Hypothalamus (tissue), 51 donors: ENCODE measurements at regions not wholly inside any gene's neighbourhood (a gene's known extent, or its start where the extent isn't known, plus 50 kb on each side); places are given as distances from the start of the nearest gene placed in this dataset.
"Not testable (repeated sequence)": the region's sequence is repeated elsewhere in the genome, so short reads cannot be mapped to it uniquely, and the experiment has no call there.

Source experiments
- DNase-seq, 51 donors: peaks; one replicate each; lab custom pipeline; 2025; lab: John Stamatoyannopoulos, UW

DNA sequence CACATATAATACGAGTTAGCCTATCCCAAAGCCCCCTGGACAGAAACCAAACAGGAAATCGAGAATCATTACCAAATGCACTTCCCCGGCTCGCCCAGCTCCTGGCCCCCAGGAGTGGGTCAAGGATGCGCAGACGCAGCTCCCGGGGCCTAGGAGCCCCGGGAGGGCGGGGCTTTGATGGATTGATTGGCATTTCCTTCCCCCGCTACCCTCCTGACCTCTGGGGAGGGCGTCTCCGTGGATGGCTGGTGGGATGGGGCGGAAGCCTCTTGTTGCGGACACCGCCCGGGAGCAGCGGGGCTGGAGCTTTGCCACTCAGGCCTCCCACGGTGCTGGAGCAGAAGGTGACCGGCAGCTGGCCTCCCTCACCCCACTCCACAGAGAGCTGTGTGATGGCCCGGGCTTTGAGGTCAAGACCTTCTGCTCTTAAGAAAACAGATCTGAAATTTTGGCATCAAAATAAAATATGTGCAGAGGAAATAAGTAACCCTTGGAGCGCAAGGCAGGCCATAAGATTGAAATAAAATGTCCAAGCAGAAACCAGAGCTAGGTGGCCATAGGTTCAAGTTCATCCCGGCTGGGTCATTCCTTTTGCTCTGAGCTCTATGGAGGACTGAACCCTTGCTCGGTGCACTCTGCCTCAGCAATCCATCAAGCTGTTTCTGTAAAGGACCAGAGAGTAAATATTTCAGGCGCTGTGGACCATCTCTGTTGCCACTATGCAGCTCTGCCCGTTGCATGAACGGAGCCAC lies 262.3 kb downstream of the SOX9 start:
- no peak for DNase-seq

DNA sequence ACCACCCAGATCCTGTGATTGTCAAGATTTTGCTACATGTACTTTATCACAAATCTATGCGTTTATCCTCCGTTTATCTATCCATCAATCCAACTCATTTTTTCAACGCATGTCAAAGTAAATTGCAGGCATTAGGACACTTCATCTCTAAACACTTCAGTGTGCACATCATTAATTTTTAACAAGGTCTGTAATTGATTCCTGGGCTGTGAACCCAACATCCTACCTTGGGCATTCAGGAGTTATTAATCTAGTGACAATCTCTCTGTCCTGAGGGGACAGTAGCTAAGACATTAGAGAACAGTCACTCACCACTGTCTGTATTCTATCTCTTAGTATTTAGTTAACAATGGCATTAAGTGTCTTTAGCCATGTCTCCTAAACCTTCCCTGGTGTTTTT lies 264.7 kb downstream of the SOX9 start:
- no peak for DNase-seq

DNA sequence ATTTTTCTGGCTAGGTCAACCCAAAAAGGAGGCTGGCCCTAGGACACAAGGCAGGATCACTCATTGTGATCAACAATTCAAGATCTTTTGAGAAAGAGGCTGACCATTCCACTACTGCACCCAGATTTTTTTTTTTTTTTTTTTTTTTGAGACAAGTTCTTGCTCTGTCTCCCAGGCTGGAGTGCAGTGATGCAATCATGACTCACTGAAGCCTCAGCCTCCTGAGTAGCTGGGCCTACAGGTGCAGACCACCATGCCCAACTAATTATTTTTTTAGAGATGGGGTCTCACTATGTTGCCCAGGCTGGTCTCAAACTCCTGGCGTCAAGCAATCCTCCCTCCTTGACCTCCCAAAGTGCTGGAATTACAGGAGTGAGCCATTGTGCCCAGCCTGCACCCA lies 265.4 kb downstream of the SOX9 start:
- DNase-seq: not testable (repeated sequence)

DNA sequence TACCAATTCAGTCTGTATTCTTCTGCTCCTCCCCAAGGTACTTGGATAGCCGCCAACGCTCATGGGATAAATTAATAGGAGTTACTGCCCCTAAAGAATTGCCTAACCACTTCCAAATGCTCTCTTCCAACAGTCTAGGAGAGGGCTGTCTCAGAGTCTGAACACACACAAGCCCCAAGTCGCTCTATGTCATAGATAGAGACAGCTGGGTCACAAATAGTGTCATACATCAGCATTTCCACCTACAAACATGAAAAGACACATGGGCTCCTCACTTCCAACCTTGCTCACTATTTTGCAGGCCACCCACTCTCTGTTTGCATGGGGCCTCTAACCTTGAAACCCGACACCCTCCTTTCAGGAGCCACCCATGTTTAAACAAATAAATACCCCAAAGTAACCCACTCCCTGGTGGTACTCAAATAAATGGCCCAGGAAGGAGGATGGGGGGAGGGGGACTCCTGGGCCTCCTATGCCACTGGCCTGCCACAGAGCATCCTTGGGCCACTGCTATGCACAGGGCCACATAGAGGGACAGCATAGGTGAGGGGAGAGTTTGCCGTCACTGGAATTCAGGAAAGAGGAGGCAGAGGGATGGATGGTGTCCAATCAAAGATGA lies 265.9 kb downstream of the SOX9 start:
- no peak for DNase-seq

DNA sequence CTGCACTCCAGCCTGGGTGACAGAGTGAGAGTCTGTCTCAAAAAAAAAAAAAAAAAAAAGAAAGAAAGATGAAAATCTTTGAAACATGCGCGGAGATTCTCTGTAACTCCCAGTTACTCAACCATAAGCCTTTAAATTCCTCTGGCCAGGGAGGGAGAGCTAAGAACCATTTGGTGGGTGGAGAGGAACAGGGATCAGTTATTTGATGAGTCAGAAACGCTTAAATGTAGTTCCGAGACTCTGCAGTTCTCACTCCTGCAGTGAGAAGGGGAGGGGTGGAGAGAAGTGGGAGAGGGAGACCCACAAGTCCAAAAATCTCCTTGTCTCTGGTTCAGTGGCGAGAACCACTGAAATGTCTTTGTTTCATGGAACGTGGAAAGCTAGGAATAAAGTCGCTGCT lies 266.7 kb downstream of the SOX9 start:
- DNase-seq: no peak

DNA sequence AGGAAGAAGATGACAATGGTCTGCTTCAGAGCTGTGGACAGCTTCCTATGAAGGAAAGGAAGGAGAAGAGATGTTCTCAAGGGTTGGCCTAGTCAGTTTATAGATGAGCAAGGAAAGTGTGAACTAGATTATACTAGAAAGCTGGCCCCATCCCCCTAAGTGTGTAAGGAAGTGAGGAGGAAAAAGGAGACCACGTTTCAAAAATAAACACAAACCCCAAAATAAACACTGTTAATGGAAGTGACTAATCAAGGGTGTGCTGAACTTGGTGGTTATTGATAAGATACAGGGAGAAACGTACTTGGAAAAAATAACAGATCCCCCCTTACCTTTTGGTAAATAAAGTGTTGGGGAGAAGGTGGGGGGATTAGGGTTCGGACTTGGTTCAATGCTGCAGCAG lies 267.1 kb downstream of the SOX9 start:
- DNase-seq: no peak

DNA sequence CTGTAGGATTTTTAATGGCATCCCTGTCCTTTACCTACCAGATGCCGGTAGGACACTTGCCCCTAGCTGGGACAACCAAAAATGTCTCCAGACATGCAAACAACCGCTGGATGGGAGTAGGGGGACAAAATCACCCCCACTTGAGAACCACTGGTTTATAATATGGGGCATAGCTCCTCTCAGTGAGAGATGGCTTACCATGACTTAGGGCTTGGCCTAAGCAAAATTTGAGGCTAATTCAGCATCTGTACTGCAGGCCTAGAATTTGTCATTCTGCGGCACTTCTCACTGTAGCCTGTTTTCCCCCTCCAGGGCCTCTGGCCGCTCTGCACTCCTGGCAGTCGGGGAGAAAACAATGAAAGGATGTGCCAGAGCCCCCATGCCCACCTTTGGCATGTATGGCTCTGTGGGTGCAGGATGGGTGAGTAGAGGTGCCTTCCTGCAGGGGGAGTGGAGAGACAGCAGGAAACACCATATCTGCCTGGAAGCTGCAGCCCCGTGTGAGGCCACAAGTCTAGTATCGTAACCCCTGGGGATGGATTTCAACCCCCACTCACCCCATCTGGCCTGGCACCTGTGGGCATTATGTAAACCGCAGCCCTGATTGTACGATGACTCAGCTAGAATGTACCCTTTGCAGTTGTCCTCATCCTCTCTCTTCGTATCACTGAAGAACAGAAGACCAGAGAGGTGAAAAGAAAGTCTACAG lies 268.1 kb downstream of the SOX9 start:
- DNase-seq: no peak

DNA sequence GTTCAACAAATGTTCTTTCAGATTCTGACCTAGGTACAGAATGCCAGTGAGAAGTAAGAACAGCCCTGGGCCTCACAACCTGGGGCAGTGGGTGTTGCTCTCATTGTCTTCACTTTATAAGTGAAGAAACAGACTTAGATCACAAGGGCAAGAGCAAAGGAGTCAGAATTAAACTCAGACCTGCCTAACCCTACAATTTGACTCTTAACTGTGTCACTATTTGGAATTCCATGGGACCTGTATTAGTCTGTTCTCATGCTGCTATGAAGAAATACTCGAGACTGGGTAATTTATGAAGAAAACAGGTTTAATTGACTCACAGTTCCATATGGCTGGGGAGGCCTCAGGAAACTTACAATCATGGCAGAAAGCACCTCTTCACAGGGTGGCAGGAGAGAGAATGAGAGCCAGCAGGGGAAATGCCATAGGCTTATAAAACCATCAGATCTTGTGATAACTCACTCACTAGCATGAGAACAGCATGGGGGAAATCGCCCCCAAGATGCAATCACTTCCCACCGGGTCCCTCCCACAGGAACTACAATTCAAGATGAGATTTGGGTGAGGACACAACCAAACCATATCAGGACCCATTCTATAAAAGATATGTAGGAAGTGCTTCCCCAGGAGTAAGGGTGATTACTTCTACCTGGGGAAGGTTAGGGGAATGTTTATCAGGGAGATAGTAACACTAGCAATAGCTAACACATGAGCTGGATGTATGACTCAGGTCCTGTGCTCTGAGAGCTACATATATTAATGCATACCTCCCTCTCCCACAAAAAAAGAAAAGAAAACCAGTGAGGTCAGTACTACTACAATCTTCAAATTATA lies 270.1 kb downstream of the SOX9 start:
- DNase-seq: no peak

DNA sequence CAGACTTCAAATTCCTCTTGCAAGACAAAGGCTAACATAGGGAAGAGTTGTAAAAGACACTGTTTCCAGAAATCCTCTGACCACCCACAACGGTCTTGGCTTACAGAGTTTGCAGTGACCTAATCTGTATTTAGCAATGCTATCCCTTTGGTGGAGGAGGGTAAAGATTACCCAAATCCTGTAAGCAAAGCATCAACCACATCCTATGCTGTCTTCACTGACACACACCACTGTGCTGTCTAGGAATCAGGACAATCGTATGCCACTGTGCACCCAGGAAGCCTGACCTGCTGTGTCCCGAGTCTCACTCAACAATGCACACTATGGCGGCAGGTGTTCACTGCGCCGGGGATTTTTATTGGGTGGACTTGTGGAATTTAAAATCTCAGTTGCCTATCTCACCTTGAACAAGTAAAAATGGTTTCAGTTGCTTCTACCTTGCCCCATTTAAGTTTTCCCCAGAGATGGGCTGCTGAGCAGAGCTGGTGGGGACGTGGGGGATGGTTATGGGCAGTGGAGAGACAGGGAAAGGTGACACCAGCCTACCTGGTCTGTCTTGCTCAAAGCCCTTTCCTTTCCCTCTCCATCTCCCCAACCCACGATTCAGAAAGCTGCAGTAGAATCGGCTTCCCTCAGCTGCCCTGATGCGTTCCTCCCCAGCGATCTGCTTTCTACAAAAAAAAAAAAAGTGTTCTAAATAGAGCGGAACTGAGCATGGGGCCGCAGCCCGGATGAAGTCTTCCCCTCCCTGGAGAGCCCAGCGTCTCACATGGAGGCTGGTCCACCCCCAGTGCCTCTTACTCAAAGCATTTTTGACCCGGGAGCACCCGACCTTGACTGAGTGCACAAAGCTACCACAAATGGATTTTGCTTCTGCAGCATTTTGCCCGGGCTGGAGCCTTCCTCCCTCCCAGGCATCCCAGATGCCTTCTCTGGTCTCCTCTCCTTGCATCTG lies 271.5 kb downstream of the SOX9 start:
- no peak for DNase-seq

DNA sequence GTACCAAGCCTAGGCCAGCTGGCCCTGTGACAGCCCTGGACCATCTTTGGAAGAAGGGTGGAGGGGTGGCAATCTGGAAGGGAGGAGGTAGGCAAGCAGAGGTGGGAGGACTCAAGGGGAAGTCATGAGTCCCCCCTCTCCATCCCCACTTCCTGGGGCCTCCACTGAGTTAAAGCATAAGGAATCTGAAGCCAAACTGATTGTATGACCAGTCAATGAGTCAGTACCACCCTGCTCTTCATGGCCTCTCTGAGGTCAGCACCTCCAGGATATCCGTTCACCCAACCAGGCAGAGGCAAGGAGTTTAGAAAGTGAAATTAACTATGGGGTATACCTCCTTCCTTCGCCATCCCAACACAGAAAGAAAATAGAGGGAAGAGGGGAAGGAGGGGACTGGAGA lies 272.7 kb downstream of the SOX9 start:
- DNase-seq: no peak

DNA sequence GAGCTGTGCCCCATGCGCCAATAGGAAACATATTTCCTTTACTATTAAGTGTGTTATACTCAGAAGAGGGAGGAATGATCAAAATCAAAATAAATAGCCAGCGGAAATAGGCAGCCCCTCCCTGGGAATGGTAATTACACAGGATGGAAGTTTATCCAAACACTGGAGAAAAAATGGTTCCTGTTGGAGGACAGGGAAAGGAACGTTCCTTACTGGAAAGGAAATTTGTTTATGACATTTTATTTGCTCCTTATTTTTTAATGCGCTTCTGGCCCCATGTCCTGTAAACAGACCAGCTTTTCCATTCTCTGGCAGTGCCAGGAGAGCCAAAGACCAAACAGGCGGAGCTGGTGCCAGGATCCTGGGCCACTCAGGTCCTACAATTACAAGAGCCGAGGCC lies 273.7 kb downstream of the SOX9 start:
- DNase-seq: no peak

DNA sequence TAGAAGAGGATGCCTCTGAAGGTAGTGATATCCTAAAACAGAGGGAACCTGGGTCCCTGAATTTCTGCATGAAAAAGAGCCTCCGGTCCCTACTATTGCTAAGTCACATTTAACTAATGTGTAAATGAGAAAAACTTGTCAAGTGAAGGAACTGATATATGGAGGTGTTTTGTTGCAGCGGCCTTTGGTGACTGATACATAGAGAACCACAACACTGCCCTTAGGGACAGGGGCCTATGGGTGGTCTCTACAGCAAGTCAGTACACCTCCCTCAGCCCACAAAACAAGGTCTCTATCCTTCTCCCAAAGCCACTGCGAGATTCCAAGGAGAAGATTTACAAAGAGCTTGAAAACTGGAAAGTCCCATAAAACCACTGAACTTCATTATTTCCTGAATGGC lies 275.3 kb downstream of the SOX9 start:
- DNase-seq: no peak

DNA sequence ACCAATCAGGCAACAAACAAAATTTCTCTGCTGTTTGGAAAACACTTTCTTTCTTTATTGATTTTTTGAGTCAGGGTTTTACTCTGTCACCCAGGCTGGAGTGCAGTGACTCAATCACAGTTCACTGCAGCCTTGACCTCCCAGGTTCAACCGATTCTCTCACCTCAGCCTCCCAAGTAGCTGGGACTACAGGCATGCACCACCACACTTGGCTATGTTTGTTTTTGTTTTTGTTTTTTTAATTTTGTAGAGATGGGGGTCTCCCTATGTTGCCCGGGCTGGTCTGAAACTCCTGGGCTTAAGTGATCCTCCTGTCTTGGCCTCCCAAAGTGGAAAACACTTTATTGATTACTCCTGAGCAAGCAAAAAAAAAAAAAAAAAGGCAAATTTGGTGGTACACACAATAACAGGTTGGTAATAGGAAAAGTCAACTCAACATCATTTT lies 276.4 kb downstream of the SOX9 start:
- DNase-seq: no peak

DNA sequence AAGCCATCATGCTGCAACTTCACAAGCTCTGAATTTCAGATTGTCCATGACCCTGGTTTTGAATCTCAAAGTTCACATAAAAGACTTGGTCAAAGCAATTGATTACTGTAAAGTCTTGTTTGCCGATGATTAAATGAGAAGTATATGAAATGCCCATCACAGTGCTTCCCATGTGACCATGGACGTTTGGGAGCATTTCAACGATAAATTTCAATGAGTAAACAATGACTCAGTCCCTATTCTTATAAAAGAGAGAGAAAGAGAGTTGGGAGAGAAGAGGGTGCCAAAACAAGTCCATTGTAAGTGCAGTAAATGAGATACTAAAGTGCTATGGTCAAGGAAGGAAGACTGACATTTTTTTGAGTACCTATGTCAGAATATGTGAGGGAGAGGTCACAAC lies 276.9 kb downstream of the SOX9 start:
- DNase-seq: no peak

DNA sequence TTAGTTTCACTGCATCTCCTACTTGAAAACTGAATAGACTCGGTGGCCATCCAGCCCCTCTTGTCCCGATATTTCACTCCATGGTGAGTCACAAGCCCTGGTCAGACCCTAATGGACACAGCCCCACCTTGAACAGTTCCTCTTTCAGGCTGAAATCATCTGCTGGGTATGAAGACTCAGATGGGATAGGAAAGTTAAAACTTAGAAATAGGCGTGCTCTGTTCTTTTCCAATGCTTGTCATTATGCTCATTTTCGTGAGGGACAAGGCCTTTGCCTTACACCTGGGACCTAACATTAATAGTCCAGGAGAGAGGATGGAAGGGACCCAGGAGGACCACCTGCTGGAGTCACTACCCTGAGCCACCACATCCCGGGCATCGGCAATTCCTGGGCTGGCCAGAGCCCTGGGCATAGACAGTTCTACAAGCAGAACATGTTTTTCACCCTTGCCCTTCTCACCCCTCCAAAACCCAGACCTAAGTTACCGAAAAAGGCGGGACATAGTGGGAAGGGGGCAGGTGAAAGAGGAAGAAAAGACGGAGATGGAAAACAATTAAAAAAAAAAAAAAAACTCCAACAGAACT lies 278.3 kb downstream of the SOX9 start:
- no peak for DNase-seq

DNA sequence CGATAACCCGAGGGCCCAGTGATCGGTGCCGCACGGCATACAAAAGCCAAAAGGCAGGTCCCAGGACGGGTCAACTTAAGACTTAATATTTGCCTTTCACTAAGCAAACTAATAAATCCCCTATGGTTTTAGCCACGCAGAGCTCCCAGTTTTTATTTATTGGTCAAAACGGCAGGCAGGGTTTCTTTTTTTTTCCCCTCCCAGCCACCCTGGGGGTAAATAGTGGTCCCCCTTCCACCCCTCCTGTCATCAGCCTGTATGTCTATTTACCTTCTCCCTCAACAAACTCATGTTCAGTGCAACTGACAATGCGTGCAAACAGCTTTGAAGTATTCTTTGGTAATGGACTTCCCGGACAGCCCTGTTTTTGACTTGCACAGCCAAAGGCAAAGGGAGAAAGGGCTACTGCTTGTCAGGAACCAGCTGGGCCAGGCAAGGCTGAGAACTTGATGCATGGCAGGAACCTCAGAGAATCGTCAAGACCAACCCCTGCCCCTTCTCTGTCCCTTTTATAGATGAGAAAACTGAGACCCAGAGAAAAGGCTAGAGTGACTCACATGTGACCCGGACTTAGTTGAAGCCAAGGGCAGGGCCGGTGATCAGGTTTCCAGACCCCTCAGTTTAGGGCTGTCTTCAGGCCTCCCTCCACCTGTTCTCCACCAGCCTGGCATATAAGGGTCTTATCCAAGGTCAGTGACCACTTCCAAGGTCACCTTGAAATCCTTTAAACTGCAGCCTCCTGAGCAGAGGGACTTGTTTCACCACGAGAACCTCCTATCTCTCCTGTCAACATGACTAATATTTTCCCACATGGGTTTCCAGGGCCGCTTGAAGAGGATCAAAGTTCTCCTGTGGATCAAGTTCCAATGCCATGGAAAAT lies 279.0 kb downstream of the SOX9 start:
- DNase-seq: no peak

DNA sequence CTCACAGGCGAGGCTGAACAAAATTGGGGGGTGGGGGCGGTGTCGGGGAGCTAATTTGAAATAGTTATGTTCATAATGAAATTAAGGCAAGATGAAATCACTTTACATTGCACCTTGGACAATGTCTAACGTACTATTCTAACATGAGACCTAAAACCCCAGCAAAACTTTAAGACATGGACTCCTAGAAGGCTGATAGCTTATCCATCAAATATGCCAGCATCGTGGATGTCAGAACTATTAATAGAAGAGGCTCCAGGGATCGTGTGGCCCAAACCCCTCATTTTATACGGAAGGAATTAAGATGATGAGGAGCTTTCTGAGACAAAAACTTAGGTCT lies 279.6 kb downstream of the SOX9 start:
- DNase-seq: no peak

DNA sequence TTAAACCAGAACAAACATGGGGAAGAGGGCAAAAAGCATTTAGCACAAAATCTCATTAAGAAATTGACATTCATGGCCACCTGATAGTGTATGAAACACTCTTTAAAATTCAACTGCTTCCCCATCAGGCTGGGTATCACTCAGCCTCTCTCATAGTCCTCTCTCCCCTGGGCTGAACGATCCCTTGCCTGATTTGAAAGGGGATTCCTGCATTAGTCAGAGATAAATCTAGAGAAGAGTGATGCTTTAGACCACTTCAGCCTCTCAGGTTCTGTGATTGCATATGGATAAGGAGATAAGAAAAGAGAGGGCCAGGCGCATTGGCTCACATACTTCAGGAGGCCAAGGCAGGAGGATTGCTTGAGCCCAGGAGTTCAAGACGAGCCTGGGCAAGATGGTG lies 280.0 kb downstream of the SOX9 start:
- no peak for DNase-seq
